HUES6 (cell line): ENCODE measurements at regions not wholly inside any gene's neighbourhood (a gene's known extent, or its start where the extent isn't known, plus 50 kb on each side); places are given as distances from the start of the nearest gene placed in this dataset.
"Not testable (repeated sequence)": the region's sequence is repeated elsewhere in the genome, so short reads cannot be mapped to it uniquely, and the experiment has no call there.

Experiments
- H3K27ac ChIP-seq: 2 replicates; pipeline ENCODE4 v1.7.0; 2013; ENCODE audit warnings: low read depth, mild to moderate bottlenecking, low read length, inconsistent platforms
- H3K27me3 ChIP-seq: 2 replicates; pipeline ENCODE4 v1.6.1; 2013; ENCODE audit warnings: low read length; ENCODE audit not compliant: control insufficient read depth, insufficient read depth
- H3K36me3 ChIP-seq: 2 replicates; pipeline ENCODE4 v1.6.1; 2013; ENCODE audit warnings: low read length; ENCODE audit not compliant: control insufficient read depth, insufficient read depth
- H3K4me1 ChIP-seq: 2 replicates; pipeline ENCODE4 v1.6.1; 2013; ENCODE audit warnings: low read length; ENCODE audit not compliant: control insufficient read depth, insufficient read depth
- H3K4me3 ChIP-seq: 2 replicates; pipeline ENCODE4 v1.5.1; 2013; ENCODE audit warnings: low read depth, low read length
- H3K9ac ChIP-seq: one replicate; pipeline ENCODE4 v1.6.1; 2013; ENCODE audit warnings: mild to moderate bottlenecking, low read length
- H3K9me3 ChIP-seq: 2 replicates; pipeline ENCODE4 v1.6.1; 2013; ENCODE audit warnings: low read depth, low read length; ENCODE audit not compliant: control insufficient read depth, insufficient read depth

GRCh38 chr1:230556453-230556852 is 85.8 kb upstream of the COG2 start:
- Histone ChIP-seq H3K27me3 (no peaks in the 10 kb centered on the region), H3K4me3 (no peak overlapping the region), H3K9ac (no peak overlapping the region), H3K9me3 (no peaks in the 10 kb centered on the region), H3K4me1 (no peaks in the 10 kb centered on the region), H3K36me3 (no peaks in the 10 kb centered on the region), H3K27ac (no peak overlapping the region)

GRCh38 chr1:230555814-230556213 is 86.5 kb upstream of the COG2 start:
- Histone ChIP-seq H3K4me1 (no peaks in the 10 kb centered on the region), H3K36me3 (no peaks in the 10 kb centered on the region), H3K9ac (no peak overlapping the region), H3K4me3 (no peak overlapping the region), H3K27ac (no peak overlapping the region), H3K27me3 (no peaks in the 10 kb centered on the region), H3K9me3 (no peaks in the 10 kb centered on the region)

DNA sequence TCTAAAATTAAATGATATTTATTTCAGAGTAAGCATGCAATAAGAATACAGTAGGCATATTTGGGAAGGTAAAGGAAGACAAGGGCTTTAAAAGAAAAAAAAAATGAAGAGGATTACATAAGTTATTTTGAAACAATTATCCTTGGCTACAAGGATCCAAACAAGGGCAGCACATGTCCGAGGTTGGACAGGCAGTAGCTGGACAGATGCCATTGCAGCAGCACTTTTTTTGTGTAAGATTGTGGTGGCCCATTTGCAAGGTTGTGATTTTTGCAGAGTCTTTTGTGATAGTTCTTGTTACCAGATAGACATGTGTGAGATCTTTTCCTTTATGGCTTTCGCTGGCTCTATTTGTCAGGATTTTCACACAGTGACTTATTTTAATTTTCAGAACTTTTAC is 89.4 kb upstream of the COG2 start:
- Histone ChIP-seq H3K36me3 (no peaks in the 10 kb centered on the region), H3K9ac (no peak overlapping the region), H3K4me3 (no peak overlapping the region), H3K9me3 (no peaks in the 10 kb centered on the region), H3K4me1 (no peaks in the 10 kb centered on the region), H3K27ac (no peak overlapping the region), H3K27me3 (no peaks in the 10 kb centered on the region; the same call in 1 of the 2 replicates)

GRCh38 chr1:230550945-230551344 is 91.3 kb upstream of the COG2 start:
- H3K4me1 ChIP-seq, H3K27me3 ChIP-seq, H3K36me3 ChIP-seq, H3K27ac ChIP-seq, H3K9ac ChIP-seq, H3K9me3 ChIP-seq, H3K4me3 ChIP-seq: not testable (repeated sequence)

GRCh38 chr1:230550428-230550827 is 91.9 kb upstream of the COG2 start:
- Histone ChIP-seq H3K27ac (no peak overlapping the region), H3K9ac (no peak overlapping the region), H3K4me3 (no peak overlapping the region), H3K4me1 (no peaks in the 10 kb centered on the region), H3K27me3 (no peaks in the 10 kb centered on the region; the same call in 1 of the 2 replicates), H3K9me3 (no peaks in the 10 kb centered on the region), H3K36me3 (no peaks in the 10 kb centered on the region)

DNA sequence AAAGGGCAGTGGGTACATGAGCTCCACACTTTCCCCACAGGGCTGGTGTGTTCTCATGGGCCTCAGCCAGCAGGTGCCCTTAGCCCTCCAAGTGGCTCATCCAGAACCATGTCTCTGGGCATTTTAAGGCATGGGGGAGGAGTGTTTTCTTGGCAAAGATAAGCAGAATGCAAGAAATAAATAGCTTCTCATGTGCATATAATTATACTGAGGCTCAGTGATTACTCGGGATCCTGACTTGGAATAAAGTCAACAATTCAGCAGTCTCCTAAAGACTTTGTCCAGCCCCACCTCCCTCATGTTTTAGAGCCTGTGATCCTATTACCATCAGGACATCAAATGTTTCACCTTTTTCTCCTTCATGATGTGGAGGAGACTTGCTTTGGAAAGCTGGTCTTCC is 92.7 kb upstream of the COG2 start:
- Histone ChIP-seq H3K27ac (no peak overlapping the region), H3K9ac (no peak overlapping the region), H3K4me3 (no peak overlapping the region), H3K36me3 (no peaks in the 10 kb centered on the region), H3K9me3 (no peaks in the 10 kb centered on the region), H3K27me3 (no peaks in the 10 kb centered on the region; the same call in 1 of the 2 replicates), H3K4me1 (no peaks in the 10 kb centered on the region)

GRCh38 chr1:230548997-230549396 is 93.3 kb upstream of the COG2 start:
- no peaks in the 10 kb centered on the region; the same call in 1 of the 2 replicates for H3K27me3 ChIP-seq

GRCh38 chr1:230548357-230548756 is 93.9 kb upstream of the COG2 start:
- no peaks in the 10 kb centered on the region for H3K9me3 ChIP-seq
- no peaks in the 10 kb centered on the region for H3K36me3 ChIP-seq
- no peak overlapping the region for H3K4me3 ChIP-seq
- no peaks in the 10 kb centered on the region for H3K4me1 ChIP-seq
- H3K9ac ChIP-seq, result no peak overlapping the region
- H3K27me3 ChIP-seq, result no peaks in the 10 kb centered on the region; the same call in 1 of the 2 replicates
- no peak overlapping the region for H3K27ac ChIP-seq

More at GRCh38 chr1:230548997-230549396, 93.3 kb upstream of the COG2 start:
- H3K4me1 ChIP-seq, result no peaks in the 10 kb centered on the region
- no peak overlapping the region for H3K9ac ChIP-seq
- H3K36me3 ChIP-seq, result no peaks in the 10 kb centered on the region
- H3K9me3 ChIP-seq, result no peaks in the 10 kb centered on the region
- H3K4me3 ChIP-seq, result no peak overlapping the region
- H3K27ac ChIP-seq, result no peak overlapping the region

GRCh38 chr1:230545181-230545580 is 97.1 kb upstream of the COG2 start:
- H3K4me3 ChIP-seq, result no peak overlapping the region
- no peaks in the 10 kb centered on the region; the same call in 1 of the 2 replicates for H3K27me3 ChIP-seq
- H3K9ac ChIP-seq, result no peak overlapping the region
- H3K9me3 ChIP-seq, result no peaks in the 10 kb centered on the region
- H3K4me1 ChIP-seq, result no peaks in the 10 kb centered on the region
- H3K27ac ChIP-seq, result no peak overlapping the region
- H3K36me3 ChIP-seq, result no peaks in the 10 kb centered on the region

DNA sequence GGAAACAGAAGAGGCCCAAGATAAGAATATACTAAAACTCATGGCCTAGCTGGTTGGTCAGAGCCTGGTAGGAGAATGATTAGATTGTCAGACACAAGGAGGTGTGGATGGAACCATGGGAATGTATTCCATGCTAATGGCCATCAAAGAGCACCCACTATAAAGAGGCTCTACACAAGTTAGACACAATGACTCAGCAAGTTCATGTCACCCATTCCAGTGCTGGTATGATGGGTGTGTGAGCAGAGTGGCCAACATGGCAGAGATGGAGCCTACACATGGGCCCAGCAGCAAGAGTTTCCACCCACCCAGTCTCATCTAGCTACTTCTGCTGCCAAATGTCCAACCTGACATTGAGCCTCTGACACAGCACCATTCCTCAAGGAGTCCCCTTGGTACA is 97.5 kb upstream of the COG2 start:
- no peaks in the 10 kb centered on the region for H3K36me3 ChIP-seq
- no peak overlapping the region for H3K4me3 ChIP-seq
- no peaks in the 10 kb centered on the region; the same call in 1 of the 2 replicates for H3K27me3 ChIP-seq
- H3K27ac ChIP-seq, result no peak overlapping the region
- no peak overlapping the region for H3K9ac ChIP-seq
- H3K4me1 ChIP-seq, result no peaks in the 10 kb centered on the region
- H3K9me3 ChIP-seq, result no peaks in the 10 kb centered on the region

GRCh38 chr1:230543085-230543484 is 99.2 kb upstream of the COG2 start:
- no peaks in the 10 kb centered on the region for H3K9me3 ChIP-seq
- no peak overlapping the region for H3K9ac ChIP-seq

GRCh38 chr1:230542681-230543080 is 99.6 kb upstream of the COG2 start:
- no peaks in the 10 kb centered on the region for H3K36me3 ChIP-seq
- H3K27me3 ChIP-seq, result no peaks in the 10 kb centered on the region
- no peak overlapping the region for H3K9ac ChIP-seq
- H3K4me3 ChIP-seq, result no peak overlapping the region
- no peaks in the 10 kb centered on the region for H3K9me3 ChIP-seq
- no peak overlapping the region for H3K27ac ChIP-seq
- no peaks in the 10 kb centered on the region for H3K4me1 ChIP-seq

More at GRCh38 chr1:230543085-230543484, 99.2 kb upstream of the COG2 start:
- Histone ChIP-seq H3K27ac (no peak overlapping the region), H3K36me3 (no peaks in the 10 kb centered on the region), H3K4me3 (no peak overlapping the region), H3K4me1 (no peaks in the 10 kb centered on the region), H3K27me3 (no peaks in the 10 kb centered on the region)
